IPS-NIHi11 (cell line): ENCODE measurements at regions not wholly inside any gene's neighbourhood (a gene's known extent, or its start where the extent isn't known, plus 50 kb on each side); places are given as distances from the start of the nearest gene placed in this dataset.

Experiments
- DNase-seq: peaks from one replicate; pipeline ENCODE4 v3.0.0; 2012; ENCODE audit warnings: mixed read lengths, low spot score

GRCh38 chr7:36100634-36101033, 52.4 kb upstream of the EEPD1 start:
- no peak for DNase-seq
